ENCODE measurements at regions not wholly inside any gene's neighbourhood (a gene's known extent, or its start where the extent isn't known, plus 50 kb on each side); places are given as distances from the start of the nearest gene placed in this dataset.

DNA sequence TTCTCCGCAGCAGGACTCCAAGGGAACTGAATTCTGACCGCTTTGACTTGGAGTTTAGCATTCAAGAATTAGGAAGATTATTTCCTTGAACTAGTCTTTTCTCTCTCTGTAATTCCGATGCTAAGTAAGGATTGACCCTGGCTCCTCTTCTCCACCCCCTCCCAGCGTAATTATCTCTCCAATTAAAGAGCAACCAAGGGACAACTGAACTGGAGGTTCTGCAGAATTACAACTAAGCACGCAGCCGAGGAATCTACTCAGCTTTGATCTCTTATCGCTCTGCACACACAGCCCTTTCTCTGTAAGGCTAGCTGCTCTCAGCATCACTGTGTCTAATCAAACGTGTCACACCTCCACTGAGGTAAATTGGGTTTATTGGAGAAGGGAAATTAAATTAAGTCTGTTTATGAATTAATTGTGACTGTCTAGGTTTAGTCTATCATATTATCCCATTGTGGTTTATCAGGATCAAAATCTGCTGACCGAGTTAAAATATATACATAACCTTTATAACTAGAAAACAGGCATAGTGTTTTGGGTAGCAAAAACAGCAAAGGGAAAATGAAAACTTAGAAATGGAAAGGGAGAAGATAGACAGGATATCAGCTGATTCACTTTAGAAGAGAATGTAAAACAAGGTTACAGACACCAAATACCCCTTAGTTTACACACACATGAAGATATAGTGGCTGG is 241.3 kb upstream of the LARGE1 start:
- TF ChIP-seq POLR2A (IDR thresholded peaks at IDR 0.05) (no peak), CTCF (IDR thresholded peaks at IDR 0.05) (no peak)

Measured in thyroid gland (tissue), 4 donors.